H1 (cell line): ENCODE measurements at regions not wholly inside any gene's neighbourhood (a gene's known extent, or its start where the extent isn't known, plus 50 kb on each side); places are given as distances from the start of the nearest gene placed in this dataset.

Experiments used
- ASH2L ChIP-seq: fragments of 200-600, 300-600 bp; sonication (generic); IDR thresholded peaks from one replicate; pipeline ENCODE4 v1.7.1; 2017; ENCODE audit warnings: low read length
- CBX5 ChIP-seq: fragments of 300-800, 300-1000 bp; sonication (generic); IDR thresholded peaks from 2 replicates; pipeline ENCODE4 v1.7.1; 2016; ENCODE audit warnings: antibody characterized with exemption, low read length, low read depth

DNA sequence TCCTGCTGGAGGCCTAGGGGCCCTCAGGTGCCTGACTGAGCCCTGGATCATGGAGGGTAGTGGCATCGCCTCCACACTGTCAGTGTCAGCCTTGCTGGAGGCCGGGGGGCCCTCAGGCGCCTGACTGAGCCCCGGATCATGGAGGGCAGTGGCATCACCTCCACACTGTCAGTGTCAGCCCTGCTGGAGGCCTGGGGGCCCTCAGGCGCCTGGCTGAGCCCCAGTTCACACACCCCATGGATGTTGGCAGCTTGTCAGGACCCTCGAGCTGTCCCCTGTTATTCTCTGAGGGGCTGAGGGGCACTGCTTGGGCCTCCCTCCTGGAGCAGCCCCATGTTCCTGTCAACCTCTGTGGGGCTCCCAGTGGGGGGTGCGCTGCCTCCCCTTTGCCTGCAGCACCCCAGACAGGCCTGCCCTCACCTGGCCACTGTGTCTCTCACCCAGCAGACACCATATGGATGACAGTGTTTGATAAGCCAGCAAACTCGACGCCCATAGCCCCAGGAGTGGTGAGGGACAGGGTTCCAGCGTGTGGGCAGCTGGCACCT is 197.6 kb downstream of the LIPI start (continued):
- TF ChIP-seq ASH2L: no peak
- TF ChIP-seq CBX5: no peak
